D721Med (cell line): ENCODE measurements at regions not wholly inside any gene's neighbourhood (a gene's known extent, or its start where the extent isn't known, plus 50 kb on each side); places are given as distances from the start of the nearest gene placed in this dataset.

ENCODE experiments used
- DNase-seq: peaks from one replicate; pipeline ENCODE4 v3.0.0; 2011; ENCODE audit warnings: low spot score; ENCODE audit not compliant: insufficient read length
- FAIRE-seq: peaks from 2 replicates; lab custom pipeline; 2011; peaks lifted over from hg19 to GRCh38; lab: Jason Lieb, UNC
- TF ChIP-seq, protein P1 (sequence below): IDR thresholded peaks from 2 replicates; pipeline ENCODE4 v1.5.1; 2012; ENCODE audit warnings: mild to moderate bottlenecking, control low read depth; ENCODE audit not compliant: insufficient read depth; ENCODE audit errors: missing control alignments

DNA sequence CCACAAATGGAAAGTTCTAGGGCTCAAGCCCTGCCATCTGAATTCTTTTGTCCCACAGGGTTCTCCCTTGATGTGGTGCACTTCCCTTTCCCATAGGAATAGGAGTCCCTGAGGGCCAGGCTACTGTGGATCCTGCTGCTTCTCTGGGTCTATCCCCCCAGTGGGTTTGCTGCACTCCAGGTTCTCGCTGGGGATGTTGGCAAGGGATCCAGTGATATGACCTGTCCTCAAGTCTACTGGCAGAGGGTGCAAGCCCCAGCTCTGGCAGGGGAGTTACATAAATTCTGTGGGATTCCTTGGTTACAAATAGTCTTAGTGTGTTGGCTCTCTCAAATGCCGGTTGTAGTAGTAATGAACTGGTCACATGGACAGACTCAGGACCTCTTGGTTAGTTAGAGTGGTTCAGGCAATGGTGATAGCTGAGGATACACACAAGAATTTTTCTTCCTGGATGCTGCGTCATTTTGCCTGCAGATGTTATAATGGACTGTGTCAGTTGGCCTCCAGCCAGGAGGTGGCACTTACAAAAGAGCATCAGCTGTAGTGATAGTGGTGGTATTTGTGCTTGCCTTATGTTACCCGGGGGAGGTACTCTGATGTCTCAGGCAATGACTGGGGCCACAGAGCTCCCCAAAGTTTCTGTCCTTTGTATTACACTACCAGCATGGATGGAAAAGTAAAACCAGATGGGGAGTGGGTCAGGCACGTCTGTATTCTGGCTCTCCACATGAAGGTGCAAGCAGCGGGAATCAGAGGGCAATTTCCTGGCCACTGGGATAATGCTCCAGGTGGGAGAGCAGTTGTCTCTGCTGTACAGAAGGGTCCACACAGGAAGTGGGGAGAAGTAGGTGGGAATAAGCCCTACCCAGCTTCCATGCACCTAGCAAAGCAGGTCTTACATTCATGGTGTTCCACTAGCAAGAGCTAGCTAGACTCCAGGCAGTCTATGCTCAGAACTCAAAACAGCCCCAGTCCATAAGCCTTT lies 267.9 kb downstream of the SOX11 start:
- FAIRE-seq = no peak
- TF ChIP-seq, protein P1, sequence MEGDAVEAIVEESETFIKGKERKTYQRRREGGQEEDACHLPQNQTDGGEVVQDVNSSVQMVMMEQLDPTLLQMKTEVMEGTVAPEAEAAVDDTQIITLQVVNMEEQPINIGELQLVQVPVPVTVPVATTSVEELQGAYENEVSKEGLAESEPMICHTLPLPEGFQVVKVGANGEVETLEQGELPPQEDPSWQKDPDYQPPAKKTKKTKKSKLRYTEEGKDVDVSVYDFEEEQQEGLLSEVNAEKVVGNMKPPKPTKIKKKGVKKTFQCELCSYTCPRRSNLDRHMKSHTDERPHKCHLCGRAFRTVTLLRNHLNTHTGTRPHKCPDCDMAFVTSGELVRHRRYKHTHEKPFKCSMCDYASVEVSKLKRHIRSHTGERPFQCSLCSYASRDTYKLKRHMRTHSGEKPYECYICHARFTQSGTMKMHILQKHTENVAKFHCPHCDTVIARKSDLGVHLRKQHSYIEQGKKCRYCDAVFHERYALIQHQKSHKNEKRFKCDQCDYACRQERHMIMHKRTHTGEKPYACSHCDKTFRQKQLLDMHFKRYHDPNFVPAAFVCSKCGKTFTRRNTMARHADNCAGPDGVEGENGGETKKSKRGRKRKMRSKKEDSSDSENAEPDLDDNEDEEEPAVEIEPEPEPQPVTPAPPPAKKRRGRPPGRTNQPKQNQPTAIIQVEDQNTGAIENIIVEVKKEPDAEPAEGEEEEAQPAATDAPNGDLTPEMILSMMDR = no peak
- no peak for DNase-seq

DNA sequence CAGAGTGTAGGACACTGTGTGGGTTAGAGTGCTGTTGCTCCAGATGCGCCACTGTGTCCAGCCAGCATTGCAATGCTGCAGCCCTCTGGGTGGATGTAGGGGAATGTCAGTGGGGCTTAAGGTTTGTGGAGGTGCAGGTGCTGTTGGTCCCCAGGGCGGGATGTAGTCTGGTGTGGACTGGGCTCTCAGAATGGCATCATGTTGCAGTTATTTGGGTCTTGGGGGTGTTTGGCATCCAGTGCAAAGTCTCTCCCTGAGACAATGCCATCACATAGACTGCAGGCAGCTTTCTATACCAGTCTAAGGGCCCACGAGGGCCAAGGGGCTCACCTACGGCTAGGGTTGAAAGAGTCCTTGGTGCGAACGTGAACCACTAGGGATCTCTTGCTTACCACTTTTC lies 275.3 kb downstream of the SOX11 start:
- FAIRE-seq (no peak), DNase-seq (no peak)
- TF ChIP-seq, protein P1 = no peak

DNA sequence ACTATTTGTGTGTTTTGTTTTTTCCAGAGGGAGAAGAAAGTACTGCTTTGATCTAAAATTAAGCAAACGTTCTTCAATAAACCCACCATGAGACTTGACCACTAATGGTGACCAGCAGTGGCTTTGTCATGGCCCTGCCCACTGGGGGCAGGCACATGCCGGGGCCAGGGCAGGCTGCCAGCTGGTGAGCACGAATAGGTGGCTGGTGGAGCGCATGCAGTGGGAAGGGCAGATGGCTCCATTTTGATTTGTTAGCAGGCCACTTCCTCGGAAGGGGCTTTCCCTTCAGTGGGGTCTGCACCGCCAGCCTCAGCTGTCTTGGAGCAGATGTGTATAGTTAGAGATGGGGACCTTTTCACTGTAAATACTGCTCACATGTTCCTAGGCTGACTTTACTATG lies 277.1 kb downstream of the SOX11 start:
- no peak for FAIRE-seq
- no peak for DNase-seq
- TF ChIP-seq, protein P1 = no peak

DNA sequence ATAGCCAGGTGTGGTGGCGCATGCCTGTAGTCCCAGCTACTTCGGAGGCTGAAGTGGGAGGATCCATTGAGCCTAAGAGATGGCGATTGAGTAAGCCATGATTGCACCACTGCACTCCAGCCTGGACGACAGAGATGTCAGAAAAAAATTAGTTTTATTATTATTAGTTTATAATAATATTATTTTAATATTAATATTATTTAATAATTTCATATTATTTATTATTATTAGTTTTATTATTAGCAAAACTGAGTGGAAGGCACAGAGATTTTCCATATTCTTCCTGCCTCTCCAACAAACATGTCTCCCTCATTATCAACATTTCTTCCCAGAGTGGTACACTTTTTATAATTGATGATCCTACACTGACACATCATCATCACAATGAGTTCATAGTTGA lies 278.2 kb downstream of the SOX11 start:
- FAIRE-seq = no peak
- TF ChIP-seq, protein P1 = no peak
- no peak for DNase-seq

DNA sequence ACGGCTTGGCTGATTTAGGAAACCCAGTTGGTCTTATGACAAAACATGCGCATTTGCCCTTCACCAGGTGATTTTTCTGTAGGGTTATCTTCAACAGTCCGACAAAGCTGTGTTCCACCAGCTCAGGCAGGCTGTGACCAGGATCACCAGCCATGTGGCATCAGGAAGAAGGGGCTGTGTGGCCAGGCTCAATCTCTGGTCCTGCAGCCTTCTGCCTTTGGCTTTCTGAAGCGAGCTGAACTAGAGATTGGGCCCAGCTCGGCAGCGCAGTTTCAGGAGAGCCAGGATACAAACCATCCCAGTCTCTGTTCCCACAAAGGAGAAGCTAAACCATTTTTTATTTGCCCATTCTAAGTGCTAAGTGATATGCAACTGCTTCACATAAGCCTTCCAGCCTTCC lies 282.3 kb downstream of the SOX11 start:
- no peak for DNase-seq
- TF ChIP-seq, protein P1 = no peak
- no peak for FAIRE-seq

DNA sequence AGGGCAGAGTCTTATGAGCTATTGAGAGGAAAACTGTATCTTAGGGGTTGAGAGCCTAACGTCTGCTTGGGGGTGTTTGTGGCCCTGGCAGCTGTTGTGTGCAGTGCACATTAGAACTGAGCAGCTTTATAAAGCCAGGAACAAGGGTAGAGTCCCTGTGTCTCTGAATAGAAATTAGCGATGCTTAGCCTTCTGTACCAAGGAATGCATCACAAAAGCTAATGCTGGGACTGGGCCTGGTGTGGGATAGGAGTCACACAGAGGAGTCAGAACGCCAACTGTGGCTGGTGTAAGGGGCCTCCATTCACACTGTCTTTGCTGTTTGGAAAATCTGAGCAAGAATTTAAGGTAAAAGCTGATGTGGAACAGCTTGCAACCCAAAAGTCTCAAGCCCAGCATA lies 283.2 kb downstream of the SOX11 start:
- no peak for FAIRE-seq
- no peak for DNase-seq
- TF ChIP-seq, protein P1 = no peak

DNA sequence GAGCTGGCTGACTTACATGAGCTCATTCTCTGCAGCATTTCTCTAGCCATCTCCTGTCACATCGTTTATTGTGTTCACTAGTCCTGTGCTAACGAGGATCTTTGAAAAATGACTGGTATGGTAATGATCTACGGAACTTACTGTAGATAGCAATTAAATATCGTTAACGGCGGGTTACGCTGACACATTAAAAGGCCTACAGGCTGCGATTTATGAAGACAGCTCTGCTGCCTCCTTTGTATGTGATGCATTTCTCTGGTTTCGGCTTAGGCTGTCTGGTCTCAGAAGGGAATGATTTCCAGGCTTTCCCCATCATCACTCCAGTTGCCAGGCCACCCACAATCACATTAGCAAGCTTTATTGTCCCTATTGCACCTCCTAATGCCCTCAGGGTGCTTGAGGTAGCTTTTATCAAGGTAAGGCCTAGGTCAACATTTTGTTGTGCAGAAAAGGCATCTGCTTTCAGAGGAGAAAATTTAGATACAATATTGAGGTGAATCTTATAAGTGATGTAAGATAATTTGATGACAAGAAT lies 284.4 kb downstream of the SOX11 start:
- DNase-seq = no peak
- FAIRE-seq = no peak
- TF ChIP-seq, protein P1 = no peak
